ENCODE measurements at regions not wholly inside any gene's neighbourhood (a gene's known extent, or its start where the extent isn't known, plus 50 kb on each side); places are given as distances from the start of the nearest gene placed in this dataset.

DNA sequence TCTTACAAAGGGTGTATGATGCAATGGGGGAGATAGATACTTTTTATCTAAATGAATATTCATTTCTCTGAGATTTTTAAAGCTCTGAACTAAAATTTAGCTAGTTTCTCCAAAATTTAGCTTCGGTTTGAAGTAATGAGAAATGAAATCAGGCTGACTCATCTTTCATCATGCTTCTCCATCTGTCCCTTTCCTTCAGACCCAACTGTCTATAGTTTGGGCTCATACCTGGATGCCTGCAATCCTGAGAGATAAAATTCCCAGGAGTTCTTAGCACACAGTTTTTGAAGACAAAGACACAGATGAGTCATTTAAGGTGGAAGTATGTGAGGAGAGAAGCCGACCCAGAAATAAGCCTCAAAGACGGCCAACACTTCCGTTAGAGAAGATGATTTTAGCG lies 336.4 kb upstream of the CDH20 start:
- H3K4me1 ChIP-seq (ENCODE audit: insufficient read depth, low read length, poor library complexity, severe bottlenecking): no peaks in the 10 kb centered on the region
- no peak for TF ChIP-seq EZH2 (IDR thresholded peaks at IDR 0.05; ENCODE audit: borderline replicate concordance, low read depth, low read length, poor library complexity, severe bottlenecking)
- TF ChIP-seq, protein P1, sequence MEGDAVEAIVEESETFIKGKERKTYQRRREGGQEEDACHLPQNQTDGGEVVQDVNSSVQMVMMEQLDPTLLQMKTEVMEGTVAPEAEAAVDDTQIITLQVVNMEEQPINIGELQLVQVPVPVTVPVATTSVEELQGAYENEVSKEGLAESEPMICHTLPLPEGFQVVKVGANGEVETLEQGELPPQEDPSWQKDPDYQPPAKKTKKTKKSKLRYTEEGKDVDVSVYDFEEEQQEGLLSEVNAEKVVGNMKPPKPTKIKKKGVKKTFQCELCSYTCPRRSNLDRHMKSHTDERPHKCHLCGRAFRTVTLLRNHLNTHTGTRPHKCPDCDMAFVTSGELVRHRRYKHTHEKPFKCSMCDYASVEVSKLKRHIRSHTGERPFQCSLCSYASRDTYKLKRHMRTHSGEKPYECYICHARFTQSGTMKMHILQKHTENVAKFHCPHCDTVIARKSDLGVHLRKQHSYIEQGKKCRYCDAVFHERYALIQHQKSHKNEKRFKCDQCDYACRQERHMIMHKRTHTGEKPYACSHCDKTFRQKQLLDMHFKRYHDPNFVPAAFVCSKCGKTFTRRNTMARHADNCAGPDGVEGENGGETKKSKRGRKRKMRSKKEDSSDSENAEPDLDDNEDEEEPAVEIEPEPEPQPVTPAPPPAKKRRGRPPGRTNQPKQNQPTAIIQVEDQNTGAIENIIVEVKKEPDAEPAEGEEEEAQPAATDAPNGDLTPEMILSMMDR (conservative IDR thresholded peaks at IDR 0.05; ENCODE audit: low read depth, low read length): no peak
- CTCF ChIA-PET: no interaction called here
- no peak overlapping the region for H3K4me3 ChIP-seq (ENCODE audit: low read depth, low read length, poor library complexity, severe bottlenecking)
- POLR2A ChIA-PET (ENCODE audit: low non-redundant PET): no interaction called here
- DNase-seq (ENCODE audit: low spot score): no peak
- H3K27me3 ChIP-seq (replicated peaks; ENCODE audit: insufficient read depth, low read depth, low read length, poor library complexity): no peaks in the 10 kb centered on the region
- intact Hi-C loops (cut with micrococcal nuclease; ENCODE audit: unreplicated experiment): no loop called here
- H3K36me3 ChIP-seq (ENCODE audit: insufficient read depth, low read length, poor library complexity, severe bottlenecking): no peaks in the 10 kb centered on the region
- BruUV-seq (replicated peaks): no TSS peak
- H3K27ac ChIP-seq (ENCODE audit: low read depth, low read length, poor library complexity, severe bottlenecking): no peak overlapping the region
- H3K9me3 ChIP-seq (ENCODE audit: low read depth, low read length, poor library complexity, severe bottlenecking): no peaks in the 10 kb centered on the region

DNA sequence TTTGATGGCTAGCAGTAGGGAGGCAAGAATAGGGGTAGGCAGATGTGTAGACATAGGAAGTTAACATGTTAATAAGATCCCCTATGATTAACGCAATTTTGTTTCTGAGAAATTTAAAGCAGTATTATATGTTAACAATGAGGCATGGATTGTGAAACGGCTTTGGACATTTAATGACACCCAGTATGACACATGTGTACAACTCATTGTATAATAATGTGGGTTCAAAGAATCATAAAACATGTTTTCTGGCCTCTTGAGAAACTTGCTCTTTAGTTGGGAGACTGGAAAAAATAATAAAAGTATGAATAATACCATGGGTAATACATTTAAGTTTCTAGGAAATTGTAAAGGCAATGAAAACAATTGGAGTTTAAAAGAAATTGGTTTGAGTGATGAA lies 332.1 kb upstream of the CDH20 start:
- H3K4me3 ChIP-seq (ENCODE audit: low read depth, low read length, poor library complexity, severe bottlenecking): no peak overlapping the region
- H3K27me3 ChIP-seq (replicated peaks; ENCODE audit: insufficient read depth, low read depth, low read length, poor library complexity): no peaks in the 10 kb centered on the region
- ChIA-PET CTCF (no interaction called here), POLR2A (ENCODE audit: low non-redundant PET) (no interaction called here)
- BruUV-seq (replicated peaks): no TSS peak
- TF ChIP-seq EZH2 (IDR thresholded peaks at IDR 0.05; ENCODE audit: borderline replicate concordance, low read depth, low read length, poor library complexity, severe bottlenecking): no peak
- TF ChIP-seq, protein P1 (conservative IDR thresholded peaks at IDR 0.05; ENCODE audit: low read depth, low read length): no peak
- DNase-seq (ENCODE audit: low spot score): no peak
- no peaks in the 10 kb centered on the region for H3K4me1 ChIP-seq (ENCODE audit: insufficient read depth, low read length, poor library complexity, severe bottlenecking)
- H3K36me3 ChIP-seq (ENCODE audit: insufficient read depth, low read length, poor library complexity, severe bottlenecking): no peaks in the 10 kb centered on the region
- H3K9me3 ChIP-seq (ENCODE audit: low read depth, low read length, poor library complexity, severe bottlenecking): no peaks in the 10 kb centered on the region
- intact Hi-C loops (cut with micrococcal nuclease; ENCODE audit: unreplicated experiment): no loop called here
- no peak overlapping the region for H3K27ac ChIP-seq (ENCODE audit: low read depth, low read length, poor library complexity, severe bottlenecking)

DNA sequence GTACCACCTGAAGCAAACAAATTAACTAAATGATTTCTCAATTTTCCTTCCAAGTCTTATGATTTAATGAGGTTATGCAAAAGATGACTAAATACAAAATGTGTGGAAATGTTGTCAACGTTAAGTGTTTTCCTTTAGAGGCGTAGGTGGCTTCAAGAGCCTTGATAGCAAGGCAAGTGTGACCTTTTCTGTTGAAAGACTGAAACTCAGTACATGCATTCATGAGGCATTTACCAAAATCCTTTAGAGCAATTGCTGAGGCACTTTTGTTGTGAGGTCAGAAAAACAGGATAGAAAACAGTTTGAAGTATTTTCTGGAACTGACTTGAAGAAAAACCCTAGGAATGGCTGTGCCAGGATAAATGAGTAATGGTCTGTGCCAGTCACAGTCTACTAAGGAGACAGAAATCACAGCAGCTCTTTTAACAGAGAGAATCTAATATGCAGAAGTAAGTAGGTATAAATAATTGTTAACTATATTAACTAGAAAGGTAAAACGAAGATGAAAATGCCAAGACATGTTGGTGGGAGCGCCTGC lies 326.5 kb upstream of the CDH20 start:
- Histone ChIP-seq H3K4me1 (ENCODE audit: insufficient read depth, low read length, poor library complexity, severe bottlenecking) (no peaks in the 10 kb centered on the region), H3K27me3 (replicated peaks; ENCODE audit: insufficient read depth, low read depth, low read length, poor library complexity) (no peaks in the 10 kb centered on the region), H3K4me3 (ENCODE audit: low read depth, low read length, poor library complexity, severe bottlenecking) (no peak overlapping the region), H3K27ac (ENCODE audit: low read depth, low read length, poor library complexity, severe bottlenecking) (no peak overlapping the region), H3K36me3 (ENCODE audit: insufficient read depth, low read length, poor library complexity, severe bottlenecking) (no peaks in the 10 kb centered on the region), H3K9me3 (ENCODE audit: low read depth, low read length, poor library complexity, severe bottlenecking) (no peaks in the 10 kb centered on the region)
- POLR2A ChIA-PET (ENCODE audit: low non-redundant PET): no interaction called here
- intact Hi-C loops (cut with micrococcal nuclease; ENCODE audit: unreplicated experiment): no loop called here
- no TSS peak for BruUV-seq (replicated peaks)
- TF ChIP-seq, protein P1 (conservative IDR thresholded peaks at IDR 0.05; ENCODE audit: low read depth, low read length): no peak
- TF ChIP-seq EZH2 (IDR thresholded peaks at IDR 0.05; ENCODE audit: borderline replicate concordance, low read depth, low read length, poor library complexity, severe bottlenecking): no peak
- CTCF ChIA-PET: no interaction called here
- DNase-seq (ENCODE audit: low spot score): no peak

Data from A673 (cell line).